Fibroblast of the conjunctiva (primary cell): ENCODE measurements at regions not wholly inside any gene's neighbourhood (a gene's known extent, or its start where the extent isn't known, plus 50 kb on each side); places are given as distances from the start of the nearest gene placed in this dataset.
"Not testable (repeated sequence)": the region's sequence is repeated elsewhere in the genome, so short reads cannot be mapped to it uniquely, and the experiment has no call there.

Experiments used
- DNase-seq: peaks from one replicate; pipeline ENCODE4 v3.0.0-alpha.2; 2010; ENCODE audit warnings: low read depth

DNA sequence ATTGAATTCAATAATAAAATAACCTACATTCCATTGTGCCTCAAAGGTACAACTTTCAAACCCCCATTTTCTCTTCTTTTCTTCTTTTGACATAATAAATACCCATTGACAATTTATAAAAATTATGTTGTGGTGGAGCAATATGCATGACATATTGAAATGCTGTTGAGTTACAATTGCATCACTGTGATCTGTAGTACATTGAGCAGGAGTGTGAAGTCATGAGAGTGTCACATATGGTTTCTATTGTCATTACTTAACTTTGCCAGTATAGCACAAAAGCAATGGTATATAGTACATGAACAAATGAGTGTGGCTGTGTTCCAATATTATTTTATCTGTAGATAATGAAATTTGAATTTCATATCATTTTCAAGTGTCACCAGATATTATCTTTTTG lies 441.3 kb downstream of the GJA1 start:
- DNase-seq = no peak

DNA sequence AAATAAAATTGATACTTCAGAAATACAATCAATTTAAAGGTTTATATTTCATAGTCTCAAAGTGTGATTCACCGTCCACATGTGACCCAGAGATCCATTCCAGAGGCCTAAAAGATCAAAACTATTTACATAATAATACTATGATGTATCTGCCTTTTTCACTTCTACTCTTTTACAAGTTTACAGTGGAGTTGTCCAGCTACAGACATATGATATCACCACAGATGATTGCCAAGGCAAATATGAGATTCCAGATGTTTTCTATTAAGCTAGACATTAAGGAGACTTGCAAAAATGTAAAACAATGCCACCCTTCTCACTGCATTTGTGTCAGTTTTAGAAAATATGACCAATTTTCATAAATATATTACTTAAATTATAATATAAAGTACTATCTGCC lies 443.7 kb downstream of the GJA1 start:
- peak; percentile 87 for DNase-seq

DNA sequence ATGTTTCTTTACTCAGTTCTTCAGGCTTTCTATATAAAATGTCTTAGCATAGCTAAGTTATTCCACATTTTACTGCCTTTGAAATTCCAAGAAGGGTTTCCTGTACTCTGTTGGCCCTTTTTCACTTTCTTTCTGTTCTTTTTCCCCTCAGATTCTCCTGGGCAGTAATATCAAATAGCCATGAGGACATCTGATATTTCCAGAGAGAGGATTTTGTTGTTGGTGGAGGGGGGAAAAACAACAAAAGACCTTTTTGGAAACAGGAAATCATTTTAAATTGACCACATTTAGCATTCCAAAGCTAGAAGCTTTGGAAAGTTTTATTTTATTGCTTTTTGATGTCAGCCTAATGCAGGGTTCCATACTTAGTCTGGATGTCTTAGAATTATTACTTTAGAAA lies 445.4 kb downstream of the GJA1 start:
- DNase-seq = no peak

DNA sequence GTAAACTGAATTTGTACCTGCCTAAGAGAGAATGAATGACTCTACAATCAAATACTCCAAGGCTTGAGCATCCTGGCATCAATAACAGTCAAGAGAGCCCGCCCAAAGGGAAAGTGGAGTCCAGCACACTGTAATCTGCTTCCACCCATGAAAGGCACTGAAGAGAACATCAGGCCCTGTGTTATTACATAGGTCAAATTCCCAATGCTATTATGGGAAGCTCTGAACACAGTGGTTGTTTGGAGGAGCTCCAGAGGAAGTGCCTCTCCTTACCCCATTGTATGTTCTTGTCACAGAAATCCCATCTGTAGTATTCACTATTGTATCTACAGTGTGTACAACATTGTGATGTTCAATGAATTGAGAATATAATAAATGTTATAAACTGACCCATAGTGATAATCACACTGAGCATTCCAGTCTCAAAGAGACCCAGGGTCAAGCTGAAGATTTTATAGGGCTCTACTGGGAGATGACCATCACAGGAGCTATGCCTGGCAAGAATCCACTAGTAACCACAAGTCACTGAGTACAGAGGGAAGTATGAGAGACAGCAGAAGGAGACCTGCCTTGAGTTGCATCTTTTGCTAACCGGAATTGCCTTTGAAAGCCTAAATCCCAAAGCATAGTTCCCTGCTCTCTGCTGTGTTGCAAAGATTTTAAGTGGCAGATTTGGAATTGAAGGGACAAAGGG lies 446.7 kb downstream of the GJA1 start:
- DNase-seq = peak; percentile 82

DNA sequence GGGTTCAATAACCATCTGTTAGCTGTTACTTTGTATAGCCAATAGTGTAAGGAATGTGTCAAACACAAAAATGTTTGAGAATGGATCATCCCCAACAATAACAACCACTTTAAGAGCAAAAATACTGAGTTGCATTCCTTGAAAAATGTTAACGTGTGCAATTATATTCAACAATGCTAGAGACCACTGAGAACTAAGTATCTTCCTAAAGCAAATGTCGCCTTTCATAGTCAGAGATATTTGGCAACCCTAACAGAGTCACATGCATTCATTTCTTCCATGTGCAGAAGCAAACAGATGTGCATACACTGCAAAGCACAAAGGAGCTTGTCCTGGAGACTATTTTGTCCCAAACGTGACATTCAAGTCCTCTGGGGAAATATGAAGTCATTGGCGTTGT lies 448.6 kb downstream of the GJA1 start:
- no peak for DNase-seq

GRCh38 chr6:121884620-121885019 lies 449.2 kb downstream of the GJA1 start:
- DNase-seq = no peak

- DNase-seq = peak; percentile 36
Measured at GRCh38 chr6:121885399-121886152, 450.1 kb downstream of the GJA1 start.

DNA sequence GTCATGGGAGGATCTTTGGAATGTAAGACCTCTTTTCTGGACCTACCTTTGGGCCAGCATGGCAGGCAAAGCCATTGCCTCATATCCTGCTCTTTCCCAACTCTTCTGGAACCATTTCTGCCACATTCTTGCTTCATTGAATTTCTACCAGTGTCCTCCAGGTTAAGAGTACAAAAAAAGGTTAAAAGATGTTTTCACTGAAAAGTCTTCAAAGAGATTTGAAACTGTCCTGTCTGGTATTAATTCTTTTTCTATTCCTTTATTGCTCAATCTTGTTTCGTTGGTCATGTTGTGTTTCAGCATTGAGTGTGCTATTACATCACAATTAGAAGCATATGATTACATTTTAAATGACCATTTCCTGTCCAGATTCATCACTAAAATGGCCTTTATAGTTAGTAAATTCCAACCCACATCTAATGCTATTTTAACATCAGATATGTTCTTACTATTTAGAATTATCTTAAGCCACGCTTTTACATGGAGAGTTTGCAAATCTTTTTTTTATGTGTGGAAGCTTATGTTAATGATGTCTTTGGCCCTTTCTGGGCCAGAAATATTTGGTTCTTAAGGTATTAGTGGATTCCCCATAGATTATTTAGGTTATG lies 450.9 kb downstream of the GJA1 start:
- DNase-seq = peak; percentile 74

- no peak for DNase-seq
Measured at GRCh38 chr6:121887724-121888123, 452.3 kb downstream of the GJA1 start.

DNA sequence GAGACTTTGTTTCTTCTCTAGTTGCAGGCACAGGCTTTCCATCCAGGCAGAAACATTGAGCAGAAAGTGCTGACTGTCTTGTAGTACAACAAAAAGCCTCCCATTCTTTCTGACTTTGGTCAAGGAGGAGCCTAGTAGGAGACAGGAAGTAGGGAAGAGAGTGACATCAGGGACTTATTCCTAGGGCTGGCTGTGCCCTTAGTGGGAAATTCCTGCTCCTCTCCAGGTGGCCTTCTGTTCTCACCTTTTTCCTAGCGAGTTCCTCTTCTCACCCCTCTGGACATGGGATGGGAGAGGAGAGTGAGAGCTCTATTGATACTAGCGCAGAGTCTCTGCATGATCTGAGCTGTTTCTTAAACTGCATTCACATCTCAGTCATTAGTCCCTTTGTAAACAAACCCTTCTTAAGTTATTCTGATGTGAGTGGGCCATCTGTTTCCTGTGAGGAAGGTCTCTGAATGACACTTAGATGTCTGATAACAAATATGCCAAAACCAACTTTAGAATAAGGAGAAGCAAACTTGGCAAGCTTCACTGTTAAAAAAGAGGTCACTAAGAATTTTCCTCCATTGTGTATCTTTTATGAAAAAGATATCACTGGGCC lies 455.0 kb downstream of the GJA1 start:
- no peak for DNase-seq

DNA sequence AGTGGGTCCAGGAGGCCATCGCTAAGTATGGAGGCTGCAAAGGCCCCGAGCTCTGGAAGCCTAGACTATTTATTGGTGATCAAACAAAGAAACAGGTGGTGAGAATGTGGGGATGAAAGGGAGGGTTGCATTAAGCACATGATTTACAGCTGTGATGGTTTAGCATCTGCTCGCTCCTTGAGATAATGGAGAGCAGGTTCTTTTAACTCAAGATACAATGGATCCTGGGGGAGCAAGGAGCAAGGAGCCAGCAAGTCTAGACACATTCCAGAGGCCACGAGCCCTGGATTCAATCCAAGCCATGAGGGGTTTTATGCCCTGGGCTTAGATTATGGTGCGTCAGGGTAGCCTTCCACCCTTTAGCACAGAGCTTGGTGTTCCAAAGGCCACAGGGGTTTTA lies 460.3 kb downstream of the GJA1 start:
- not testable (repeated sequence) for DNase-seq

DNA sequence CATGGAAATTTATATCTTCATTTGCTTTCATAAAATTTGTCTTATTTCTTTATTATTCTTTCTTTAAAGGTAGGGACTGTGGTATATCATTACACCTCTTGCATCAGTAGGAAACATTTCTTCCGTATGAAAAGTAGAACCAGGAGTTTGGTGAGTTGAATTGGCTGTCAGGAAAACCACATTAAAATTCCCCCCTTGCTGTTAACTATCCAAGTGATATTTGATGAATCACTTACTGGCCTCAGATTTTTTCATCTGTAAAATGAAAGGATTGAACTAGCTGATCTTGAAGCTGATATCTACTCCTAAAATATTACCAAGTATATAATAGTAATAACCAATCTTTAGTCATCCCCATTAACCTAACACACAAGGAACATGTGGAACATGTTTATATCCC lies 460.9 kb downstream of the GJA1 start:
- no peak for DNase-seq

DNA sequence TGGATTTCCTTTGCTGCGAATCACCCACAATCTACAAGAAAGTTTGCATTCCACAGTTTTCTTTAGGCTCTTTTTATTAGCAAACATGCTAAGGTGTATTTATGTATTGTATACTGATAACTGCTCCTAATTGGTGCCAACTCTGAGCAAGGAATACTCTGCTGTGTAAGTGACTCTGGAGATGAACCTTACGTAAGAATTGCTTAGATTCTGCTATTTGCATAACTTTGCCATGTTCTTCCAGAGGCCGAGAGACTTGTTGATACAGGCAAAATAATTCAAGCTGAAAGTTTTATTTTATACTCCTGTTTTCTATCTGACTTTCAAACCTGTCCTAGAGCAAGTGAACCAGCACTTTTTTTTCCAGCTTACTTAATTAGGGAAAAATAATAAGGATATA lies 461.3 kb downstream of the GJA1 start:
- DNase-seq = no peak

GRCh38 chr6:121897337-121897760 lies 461.9 kb downstream of the GJA1 start:
- no peak for DNase-seq

DNA sequence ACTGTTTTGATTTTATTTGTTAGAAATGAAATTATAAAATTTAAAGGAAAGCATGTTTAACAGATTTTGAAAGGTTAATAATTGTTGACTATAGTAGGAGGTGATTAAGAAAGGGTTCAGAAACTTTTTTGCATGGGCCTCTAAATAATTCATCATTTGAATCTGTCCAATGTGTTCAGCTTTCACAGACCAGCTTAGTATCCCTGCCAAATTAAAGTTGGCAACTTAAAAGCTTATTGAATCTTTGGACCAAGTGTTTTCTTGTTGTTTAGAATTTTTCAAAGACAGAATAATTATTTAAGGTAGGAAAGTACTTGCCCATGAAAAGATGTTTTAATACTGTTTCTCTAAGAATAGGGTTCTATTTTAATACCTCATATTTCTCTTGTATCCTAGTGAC lies 466.0 kb downstream of the GJA1 start:
- DNase-seq = no peak

DNA sequence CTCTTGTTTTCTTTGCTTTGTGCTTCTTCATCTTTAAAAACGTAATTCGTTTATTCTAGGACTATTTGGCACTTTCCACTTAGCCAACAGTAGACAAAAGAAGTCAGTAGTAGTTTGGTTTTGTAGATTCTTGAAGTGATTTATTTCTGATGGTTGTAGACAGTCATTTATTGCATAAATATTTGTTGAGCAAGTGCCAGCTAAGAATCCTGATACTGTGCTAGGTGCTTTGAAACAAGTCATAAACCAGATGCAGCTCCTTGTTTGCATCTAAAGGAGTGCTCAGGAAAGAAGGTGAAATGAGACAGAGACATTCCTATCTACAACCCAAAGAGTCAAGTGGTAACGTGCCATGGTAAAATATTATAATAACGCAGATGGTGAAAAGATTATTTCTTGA lies 469.1 kb downstream of the GJA1 start:
- DNase-seq = no peak

DNA sequence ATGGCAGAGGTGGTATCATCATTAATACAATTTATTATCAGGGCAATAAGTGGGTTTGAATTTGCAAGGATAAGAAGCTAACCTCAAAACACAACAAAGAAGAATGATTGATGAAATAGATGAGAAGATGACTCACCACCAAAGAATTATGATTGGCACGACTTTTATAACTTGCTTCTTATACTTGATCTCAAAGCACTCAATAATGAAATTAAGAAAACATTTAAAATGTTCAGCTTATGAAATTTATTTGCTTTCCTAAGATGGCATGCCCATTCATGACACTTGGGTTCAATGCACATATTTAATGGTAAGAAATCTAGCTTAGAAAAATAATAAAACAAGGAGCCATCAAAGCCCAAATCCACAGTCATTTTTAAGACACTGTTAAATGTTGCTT lies 477.5 kb downstream of the GJA1 start:
- DNase-seq = no peak

DNA sequence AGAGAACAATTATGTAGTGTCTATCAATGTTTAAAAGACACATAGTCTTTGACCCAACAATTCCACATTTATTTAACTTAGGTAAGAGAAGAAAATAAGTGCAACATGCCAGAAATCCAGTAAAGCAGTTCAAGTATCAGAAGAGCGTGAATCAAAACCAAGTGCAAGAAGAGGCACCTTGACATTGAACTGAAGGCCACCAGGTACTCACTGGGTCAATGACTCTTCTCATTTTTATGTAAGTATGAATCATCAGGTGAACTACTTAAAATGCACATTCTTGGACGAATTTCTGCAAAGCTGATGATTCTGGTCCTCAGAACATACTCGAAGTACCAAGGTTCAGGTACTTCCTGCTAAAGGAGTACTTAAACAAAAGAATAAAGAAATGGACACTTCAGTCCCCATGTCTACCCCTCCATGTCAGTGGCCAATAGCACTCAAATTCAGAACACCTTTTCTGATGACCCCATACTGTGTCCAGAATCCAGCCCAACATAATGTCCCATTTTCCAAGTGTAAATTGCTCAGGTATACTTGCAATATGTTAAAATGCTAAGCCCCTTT lies 481.9 kb downstream of the GJA1 start:
- DNase-seq = no peak

DNA sequence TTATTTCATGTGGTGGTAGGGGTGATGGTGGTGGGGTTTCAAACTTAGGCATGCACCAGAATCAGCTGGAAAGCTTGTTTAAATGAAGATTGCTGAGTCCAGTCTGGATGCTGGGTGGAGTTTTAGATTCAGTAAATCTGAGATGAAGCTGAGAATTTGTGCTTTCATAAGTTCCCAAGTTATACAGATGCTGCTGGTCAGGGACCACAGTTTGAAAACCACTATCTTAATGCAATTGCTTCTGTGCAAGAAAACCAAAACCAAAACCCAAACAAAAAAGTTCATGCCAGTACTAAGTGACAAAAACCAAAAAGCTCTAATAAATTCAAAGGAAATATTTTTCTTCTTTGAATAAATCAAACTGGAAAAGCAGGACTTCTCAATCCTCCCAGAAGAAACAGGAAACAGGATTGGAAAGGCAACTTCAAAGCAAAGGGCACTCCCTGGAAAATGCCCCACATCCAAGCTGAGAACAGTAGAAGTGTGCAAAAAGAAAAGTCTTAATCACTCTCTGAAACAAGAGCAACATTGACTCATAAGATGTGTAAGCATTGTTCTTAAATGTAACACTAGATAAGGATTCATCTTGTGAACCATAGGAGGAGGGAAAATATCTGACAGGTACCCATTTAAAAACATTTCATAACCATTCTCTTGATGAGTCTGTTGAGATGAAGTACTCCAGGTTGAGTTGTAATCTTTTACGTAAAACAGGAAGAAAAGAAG lies 481.5 kb upstream of the HSF2 start:
- no peak for DNase-seq

- no peak for DNase-seq
Measured at GRCh38 chr6:121920616-121921015, 478.8 kb upstream of the HSF2 start.

DNA sequence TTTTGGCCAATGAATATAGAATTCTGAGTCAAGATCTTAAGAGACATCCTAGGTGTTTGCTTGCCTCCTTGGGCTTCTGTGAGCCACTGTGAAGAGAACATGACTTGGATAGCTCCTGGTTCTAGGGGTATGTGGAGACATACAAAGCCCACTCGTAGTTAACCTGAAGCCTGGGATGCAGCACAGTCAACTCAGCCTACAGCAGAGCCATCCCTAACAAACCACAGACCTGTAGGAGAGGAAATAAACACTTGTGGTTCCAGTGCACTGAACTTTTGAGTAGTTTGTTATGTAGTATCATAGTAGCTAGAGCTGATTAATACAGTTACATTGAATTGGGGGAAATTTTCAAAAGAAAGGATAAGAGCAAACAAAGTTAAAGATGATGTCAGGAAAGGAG lies 474.4 kb upstream of the HSF2 start:
- DNase-seq = no peak
